ENCODE measurements at regions not wholly inside any gene's neighbourhood (a gene's known extent, or its start where the extent isn't known, plus 50 kb on each side); places are given as distances from the start of the nearest gene placed in this dataset.

- TF ChIP-seq, protein P1, sequence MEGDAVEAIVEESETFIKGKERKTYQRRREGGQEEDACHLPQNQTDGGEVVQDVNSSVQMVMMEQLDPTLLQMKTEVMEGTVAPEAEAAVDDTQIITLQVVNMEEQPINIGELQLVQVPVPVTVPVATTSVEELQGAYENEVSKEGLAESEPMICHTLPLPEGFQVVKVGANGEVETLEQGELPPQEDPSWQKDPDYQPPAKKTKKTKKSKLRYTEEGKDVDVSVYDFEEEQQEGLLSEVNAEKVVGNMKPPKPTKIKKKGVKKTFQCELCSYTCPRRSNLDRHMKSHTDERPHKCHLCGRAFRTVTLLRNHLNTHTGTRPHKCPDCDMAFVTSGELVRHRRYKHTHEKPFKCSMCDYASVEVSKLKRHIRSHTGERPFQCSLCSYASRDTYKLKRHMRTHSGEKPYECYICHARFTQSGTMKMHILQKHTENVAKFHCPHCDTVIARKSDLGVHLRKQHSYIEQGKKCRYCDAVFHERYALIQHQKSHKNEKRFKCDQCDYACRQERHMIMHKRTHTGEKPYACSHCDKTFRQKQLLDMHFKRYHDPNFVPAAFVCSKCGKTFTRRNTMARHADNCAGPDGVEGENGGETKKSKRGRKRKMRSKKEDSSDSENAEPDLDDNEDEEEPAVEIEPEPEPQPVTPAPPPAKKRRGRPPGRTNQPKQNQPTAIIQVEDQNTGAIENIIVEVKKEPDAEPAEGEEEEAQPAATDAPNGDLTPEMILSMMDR (IDR thresholded peaks at IDR 0.05), result no peak
- TF ChIP-seq POLR2A (IDR thresholded peaks at IDR 0.05), result no peak
These were observed 67.8 kb downstream of the SPCS3 start for GRCh38 chr4:176387571-176387970.
